ENCODE measurements at regions not wholly inside any gene's neighbourhood (a gene's known extent, or its start where the extent isn't known, plus 50 kb on each side); places are given as distances from the start of the nearest gene placed in this dataset.

DNA sequence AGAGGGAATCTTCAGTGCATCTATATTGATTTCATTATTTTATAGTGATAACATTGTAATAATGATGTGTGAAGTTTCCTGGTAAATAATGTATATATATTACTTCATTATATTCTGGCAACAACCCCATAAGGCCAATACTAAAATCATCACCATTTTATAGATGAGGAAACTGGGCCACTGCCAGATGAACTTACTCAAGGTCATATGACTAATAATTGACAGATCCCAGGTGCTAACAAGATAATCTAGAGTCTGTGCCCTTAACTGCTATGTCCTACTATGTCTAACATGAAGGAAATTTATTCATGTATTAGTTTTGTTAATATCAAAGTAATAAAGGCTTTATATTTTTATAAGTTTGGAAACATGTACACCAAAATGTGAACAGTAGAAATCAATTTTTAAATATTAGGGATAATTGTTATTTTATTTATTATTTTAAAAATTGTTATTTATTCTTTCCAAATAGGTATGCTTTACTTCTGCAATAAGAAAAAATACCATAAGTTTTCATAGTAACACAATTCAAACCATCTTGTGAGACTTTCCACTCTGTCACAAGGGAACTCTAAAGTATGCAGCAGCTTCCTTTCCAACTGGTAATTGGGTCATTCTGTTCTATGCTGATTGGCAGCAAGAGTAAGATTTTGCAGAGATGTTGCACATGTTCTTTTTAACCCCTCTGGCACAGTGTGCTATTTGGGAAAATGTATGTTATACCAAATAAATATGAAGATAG is 90.8 kb upstream of the CMC1 start:
- TF ChIP-seq POLR2AphosphoS5 (IDR thresholded peaks at IDR 0.05; ENCODE audit: insufficient read depth, low read depth, low read length) (no peak), EZH2 (IDR thresholded peaks at IDR 0.05; ENCODE audit: borderline replicate concordance, low read depth, low read length, severe bottlenecking) (no peak), MYC (IDR thresholded peaks at IDR 0.05; ENCODE audit: low read depth, low read length) (no peak), FOS (IDR thresholded peaks at IDR 0.05; ENCODE audit: borderline replicate concordance, insufficient read depth, low read length) (no peak), CTCF (IDR thresholded peaks at IDR 0.05; ENCODE audit: extremely low read depth in 1 of 2, insufficient read depth in 1 of 2, low read depth in 1 of 2, low read length in 2 of 2) (no peak), POLR2A (IDR thresholded peaks at IDR 0.05; ENCODE audit: low read depth, low read length) (no peak), MAX (IDR thresholded peaks at IDR 0.05; ENCODE audit: insufficient read depth, insufficient read length) (no peak)
- POLR2A ChIA-PET: no interaction called here
- BruUV-seq (replicated peaks): no TSS peak
- Histone ChIP-seq H3K79me2 (ENCODE audit: control insufficient read depth, insufficient read depth, low read length) (no peaks in the 10 kb centered on the region), H3K9me1 (replicated peaks; ENCODE audit: control insufficient read depth, extremely low read depth, insufficient read depth, low read length) (no peaks in the 10 kb centered on the region), H3K9me3 (replicated peaks; ENCODE audit: control insufficient read depth, insufficient read depth, low read length) (no peaks in the 10 kb centered on the region), H3K9ac (replicated peaks; ENCODE audit: extremely low read depth, insufficient read depth, low read length) (no peak overlapping the region), H3K27me3 (ENCODE audit: control insufficient read depth in 2 of 2, insufficient read depth in 2 of 2, low read length in 2 of 2) (no peaks in the 10 kb centered on the region), H2AFZ (ENCODE audit: low read depth, low read length) (no peak overlapping the region), H3K36me3 (ENCODE audit: control insufficient read depth in 2 of 2, extremely low read depth in 1 of 2, insufficient read depth in 2 of 2, low read length in 2 of 2) (no peaks in the 10 kb centered on the region), H3K27ac (ENCODE audit: insufficient read depth, low read depth, low read length) (no peak overlapping the region), H3K4me2 (ENCODE audit: insufficient read depth, low read length) (no peak overlapping the region), H3K4me3 (replicated peaks in 1 of 3; ENCODE audit: insufficient read depth in 1 of 3, low read depth in 1 of 3, low read length in 3 of 3) (no peak overlapping the region), H4K20me1 (replicated peaks; ENCODE audit: control insufficient read depth, extremely low read depth, insufficient read depth, low read length) (no peaks in the 10 kb centered on the region), H3K4me1 (ENCODE audit: control insufficient read depth, extremely low read depth, insufficient read depth, low read length) (no peaks in the 10 kb centered on the region)
- intact Hi-C loops (cut with micrococcal nuclease) (no loop called here), dilution Hi-C loops (cut with MboI; ENCODE audit: extremely low pct_ligation_motif_present, low sequenced_read_pairs) (no loop called here)
- CTCF ChIA-PET: no interaction called here
- FAIRE-seq: no peak
- no peak for DNase-seq (ENCODE audit: low read depth, low spot score)
